HG03457 (cell line): ENCODE measurements at regions not wholly inside any gene's neighbourhood (a gene's known extent, or its start where the extent isn't known, plus 50 kb on each side); places are given as distances from the start of the nearest gene placed in this dataset.
"Not testable (repeated sequence)": the region's sequence is repeated elsewhere in the genome, so short reads cannot be mapped to it uniquely, and the experiment has no call there.

Source experiments
- ATAC-seq: cut with Tn5 transposase; IDR thresholded peaks from one replicate; pipeline ENCODE4 v1.9.1; 2021; ENCODE audit warnings: moderate number of reproducible peaks; ENCODE audit not compliant: unreplicated experiment

GRCh38 chr12:58701536-58701935 is 218.8 kb downstream of the LRIG3 start:
- ATAC-seq: no peak

DNA sequence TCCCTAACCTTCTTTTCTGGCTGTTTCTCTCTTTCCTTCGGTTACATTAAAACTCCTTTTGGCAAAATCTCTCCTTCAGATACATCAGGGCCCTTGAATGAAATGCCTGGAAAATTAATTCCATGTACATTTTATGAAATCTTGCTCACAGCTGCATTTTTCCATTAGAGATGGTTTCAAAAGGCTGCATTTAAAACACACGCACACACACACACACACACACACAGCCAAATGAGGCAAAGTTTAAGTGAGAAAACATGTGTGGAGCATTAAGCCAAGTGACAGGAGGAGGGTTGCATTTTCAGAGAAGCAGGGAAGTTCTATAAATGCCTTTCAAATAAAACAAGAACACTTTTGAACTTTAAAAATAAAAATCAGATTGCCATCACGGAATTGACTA is 216.4 kb downstream of the LRIG3 start:
- no peak for ATAC-seq

DNA sequence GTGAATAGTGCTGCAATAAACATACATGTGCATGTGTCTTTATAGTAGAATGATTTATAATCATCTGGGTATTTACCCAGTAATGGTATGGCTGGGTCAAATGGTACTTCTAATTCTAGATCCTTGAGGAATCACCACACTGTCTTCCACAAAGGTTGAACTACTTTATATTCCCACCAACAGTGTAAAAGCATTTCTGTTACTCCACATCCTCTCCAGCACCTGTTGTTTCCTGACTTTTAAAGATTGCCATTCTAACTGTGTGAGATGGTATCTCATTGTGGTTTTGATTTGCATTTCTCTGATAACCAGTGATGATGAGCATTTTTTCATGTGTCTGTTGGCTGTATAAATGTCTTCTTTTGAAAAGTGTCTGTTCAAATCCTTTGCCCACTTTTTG is 215.5 kb downstream of the LRIG3 start:
- ATAC-seq: not testable (repeated sequence)

GRCh38 chr12:58710901-58711300 is 209.4 kb downstream of the LRIG3 start:
- ATAC-seq: no peak

DNA sequence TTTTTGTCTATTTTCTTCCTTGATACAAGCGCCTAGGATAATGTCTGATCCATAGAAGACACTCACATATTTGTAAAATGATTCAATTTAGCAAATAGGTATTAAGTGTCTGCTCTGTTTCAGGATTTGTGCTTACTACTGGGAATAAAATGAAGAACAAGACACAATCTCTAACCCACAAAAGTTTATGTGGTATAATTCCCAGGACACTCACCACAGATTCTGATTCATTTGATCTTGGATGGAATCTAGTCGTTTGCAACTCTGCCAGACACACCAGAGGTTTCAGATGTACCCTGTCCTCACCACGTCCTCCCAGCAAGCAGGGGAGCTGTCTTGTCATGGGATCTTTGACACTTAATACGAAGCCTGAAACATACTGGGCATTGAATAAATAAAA is 208.3 kb downstream of the LRIG3 start:
- ATAC-seq: no peak

GRCh38 chr12:58712976-58713375 is 207.3 kb downstream of the LRIG3 start:
- no peak for ATAC-seq

GRCh38 chr12:58719161-58719560 is 201.1 kb downstream of the LRIG3 start:
- no peak for ATAC-seq

DNA sequence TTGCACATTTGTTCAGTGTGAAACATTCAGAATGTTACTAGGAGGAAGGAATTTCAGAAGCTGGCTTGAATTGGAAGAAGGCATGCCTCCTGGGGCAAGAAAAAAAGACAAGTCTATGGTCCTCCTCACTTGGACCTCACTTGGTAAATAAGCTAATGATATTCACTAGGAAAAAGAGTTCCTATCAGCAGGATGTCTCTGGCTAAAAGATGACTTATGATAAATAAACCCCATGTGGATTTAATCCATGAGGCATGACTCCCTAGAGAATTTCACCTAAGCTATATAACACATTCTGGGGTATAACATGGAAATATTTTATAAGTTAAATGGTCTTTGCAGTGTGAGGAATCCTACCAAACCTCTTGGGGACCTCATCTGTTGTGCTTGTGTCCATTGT is 199.9 kb downstream of the LRIG3 start:
- no peak for ATAC-seq

GRCh38 chr12:58725400-58726105 is 194.8 kb downstream of the LRIG3 start:
- no peak for ATAC-seq

- no peak for ATAC-seq
Measured at GRCh38 chr12:58727521-58727920, 192.8 kb downstream of the LRIG3 start.

GRCh38 chr12:58728397-58728796 is 191.9 kb downstream of the LRIG3 start:
- ATAC-seq: no peak

GRCh38 chr12:58731096-58731495 is 189.2 kb downstream of the LRIG3 start:
- ATAC-seq: no peak

DNA sequence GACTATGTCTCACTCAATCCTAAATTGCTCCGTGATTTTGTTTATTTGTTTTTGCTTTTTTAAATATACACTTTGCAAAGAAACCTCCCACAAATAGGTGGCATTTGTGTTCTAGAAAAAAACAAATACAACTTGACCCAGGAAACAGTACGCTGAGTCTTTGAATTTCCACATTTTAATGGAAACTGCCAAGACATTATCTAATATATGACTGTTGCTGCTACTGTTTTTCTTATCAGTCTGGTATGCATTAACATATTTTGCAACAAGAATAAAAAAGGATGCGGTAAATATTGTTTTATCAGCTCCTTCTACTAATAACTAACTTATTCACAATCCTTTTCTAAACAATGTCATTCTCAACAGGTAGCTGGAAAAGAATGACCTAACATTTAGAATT is 187.4 kb downstream of the LRIG3 start:
- no peak for ATAC-seq

DNA sequence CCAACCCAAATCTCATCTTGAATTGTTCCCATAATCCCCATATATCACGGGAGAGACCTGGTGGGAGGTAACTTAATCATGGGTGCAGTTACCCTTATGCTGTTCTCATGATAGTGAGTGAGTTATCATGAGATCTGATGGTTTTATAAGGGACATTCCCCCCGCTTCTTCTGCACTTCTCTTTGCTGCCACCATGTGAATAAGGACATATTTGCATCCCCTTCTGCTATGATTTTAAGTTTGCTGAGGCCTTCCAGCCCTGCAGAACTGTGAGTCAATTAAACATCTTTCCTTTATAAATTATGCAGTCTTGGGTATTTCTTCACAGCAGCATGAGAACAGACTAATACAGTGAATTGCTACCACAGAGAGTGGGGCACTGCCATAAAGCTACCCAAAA is 179.1 kb downstream of the LRIG3 start:
- ATAC-seq: no peak

DNA sequence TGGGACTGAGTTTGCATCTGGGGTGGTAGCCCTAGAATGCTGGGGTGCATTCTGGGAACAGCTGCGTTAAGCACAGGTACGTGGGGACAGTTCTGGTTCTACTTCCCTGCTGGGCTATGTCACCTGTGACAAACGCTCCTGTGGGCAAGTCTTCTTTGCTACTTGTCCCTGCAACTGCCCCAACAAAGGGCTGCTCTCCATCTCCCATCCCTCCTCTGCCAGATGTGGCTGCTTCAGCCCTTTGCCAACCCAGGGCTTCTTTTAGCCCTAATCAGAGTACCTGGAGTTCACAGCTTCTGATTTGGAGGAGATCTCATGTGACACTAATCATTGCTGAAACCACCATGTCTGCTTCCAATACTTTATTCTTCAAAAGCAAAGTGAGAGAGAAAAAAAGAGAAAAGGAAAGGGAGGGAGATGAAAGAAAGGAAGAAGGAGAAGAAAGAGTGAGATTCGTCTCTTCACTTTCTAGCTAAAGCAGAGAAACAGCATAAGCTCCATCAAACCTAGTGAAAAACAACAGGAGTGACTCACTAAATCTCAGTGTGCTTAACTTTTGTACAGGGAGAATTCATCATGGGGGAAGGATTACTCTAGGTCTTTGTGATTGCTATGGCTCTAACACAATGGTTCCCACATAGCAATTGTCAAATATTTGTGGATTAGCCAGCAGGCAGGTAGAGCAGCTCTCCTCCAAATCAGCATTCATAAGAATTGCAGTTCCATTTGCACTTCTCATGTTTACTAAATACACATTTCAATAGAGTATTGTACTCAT is 174.8 kb downstream of the LRIG3 start:
- ATAC-seq: no peak

GRCh38 chr12:58747533-58747932 is 172.8 kb downstream of the LRIG3 start:
- ATAC-seq: no peak

GRCh38 chr12:58750484-58750883 is 169.8 kb downstream of the LRIG3 start:
- no peak for ATAC-seq

- no peak for ATAC-seq
Measured at GRCh38 chr12:58757422-58757821, 162.9 kb downstream of the LRIG3 start.

GRCh38 chr12:58759745-58760144 is 160.6 kb downstream of the LRIG3 start:
- ATAC-seq: not testable (repeated sequence)

- no peak for ATAC-seq
Measured at GRCh38 chr12:58761308-58761707, 159.0 kb downstream of the LRIG3 start.

DNA sequence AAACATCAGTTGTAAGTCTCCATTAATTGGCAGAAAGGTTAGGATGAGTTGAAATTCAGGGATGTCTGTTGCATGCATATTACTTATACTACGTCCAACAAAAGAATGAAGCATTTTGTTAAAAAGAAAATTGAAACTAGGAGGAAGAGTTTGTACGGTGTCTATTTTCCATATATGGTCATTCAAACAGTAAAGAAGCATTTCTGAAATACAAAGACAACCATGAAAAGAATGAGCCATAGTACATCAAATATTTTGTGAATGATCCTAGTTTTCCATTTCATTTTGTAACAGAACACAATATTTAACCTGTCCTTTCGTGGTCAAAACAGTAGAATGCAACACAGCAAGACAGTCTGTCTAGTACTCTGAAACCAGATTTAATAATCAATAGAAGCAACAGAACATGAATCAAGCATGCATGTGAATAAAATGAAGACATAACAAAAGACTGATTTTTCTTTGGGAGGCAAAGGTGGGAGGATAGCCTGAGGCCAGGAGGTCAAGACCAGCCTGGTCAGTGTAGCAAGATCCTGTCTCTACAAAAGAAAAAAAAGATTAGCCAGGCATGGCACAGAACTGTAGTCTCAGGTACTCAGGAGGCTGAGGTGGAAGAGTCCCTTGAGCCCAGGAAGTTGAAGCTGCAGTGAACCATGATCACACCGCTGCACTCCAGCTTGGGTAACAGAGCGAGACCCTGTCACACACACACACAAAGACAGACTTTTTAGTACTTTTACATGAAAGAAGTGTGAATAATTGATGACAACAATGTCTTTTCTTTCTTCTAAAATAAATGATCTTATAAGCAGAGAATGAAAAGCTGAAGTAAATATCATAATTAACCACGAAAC is 156.0 kb downstream of the LRIG3 start:
- ATAC-seq: no peak

DNA sequence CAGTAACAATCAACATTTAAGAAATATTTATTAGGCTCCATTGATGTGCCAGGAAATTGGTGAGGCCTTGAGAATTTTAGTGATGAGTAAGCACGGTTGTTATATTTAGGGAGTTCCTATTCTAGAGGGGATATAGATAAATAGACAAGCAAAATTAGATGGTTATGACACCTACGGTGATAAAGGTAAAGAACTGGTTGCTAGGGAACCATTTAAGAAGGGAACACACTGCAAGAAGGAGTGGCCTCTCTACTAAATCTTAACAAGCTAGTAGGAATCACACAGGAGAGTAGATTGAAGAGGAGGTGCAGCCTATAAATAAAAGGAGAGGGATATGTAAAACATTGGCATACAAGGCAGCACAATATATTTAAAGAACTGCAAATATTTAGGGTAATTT is 155.2 kb downstream of the LRIG3 start:
- no peak for ATAC-seq
